HepG2 (cell line): ENCODE measurements at regions not wholly inside any gene's neighbourhood (a gene's known extent, or its start where the extent isn't known, plus 50 kb on each side); places are given as distances from the start of the nearest gene placed in this dataset.

ENCODE experiments used
- BRCA1 ChIP-seq: sonication (generic); formaldehyde crosslinking; IDR thresholded peaks from 2 replicates; pipeline ENCODE4 v1.4.0; 2020; ENCODE audit warnings: missing genetic modification reagents
- CBX1 ChIP-seq: IDR thresholded peaks from one replicate; pipeline ENCODE4 v1.6.1; 2016; ENCODE audit warnings: antibody characterized with exemption, low read depth
- MTERF4 ChIP-seq: sonication (generic); formaldehyde crosslinking; IDR thresholded peaks from 2 replicates; pipeline ENCODE4 v1.8.0; 2023; ENCODE audit warnings: mild to moderate bottlenecking, missing genetic modification reagents
- POLR2A ChIP-seq, 2 experiments: IDR thresholded peaks; 2 replicates each; pipeline ENCODE4 v1.6.1; 2011; ENCODE audit warnings: low read depth in 2 of 2, low read length in 2 of 2, mild to moderate bottlenecking in 1 of 2, moderate library complexity in 1 of 2; ENCODE audit not compliant: insufficient read depth in 1 of 2
- SUZ12 ChIP-seq: fragments of 150-350 bp; IDR thresholded peaks from 2 replicates; pipeline ENCODE4 v1.6.1; 2014; ENCODE audit warnings: low read depth, low read length
- ZFP36L1 ChIP-seq: sonication (generic); formaldehyde crosslinking; IDR thresholded peaks from 2 replicates; pipeline ENCODE4 v1.8.0; 2022; ENCODE audit warnings: mild to moderate bottlenecking, missing genetic modification reagents, moderate library complexity

- TF ChIP-seq MTERF4 (CRISPR knock-in tag) (no peak), CBX1 (no peak), ZFP36L1 (no peak), SUZ12 (no peak), POLR2A (IDR thresholded peaks at IDR 0.05; ENCODE audit: insufficient read depth in 1 of 2, low read depth in 2 of 2, low read length in 2 of 2) (no peak), BRCA1 (no peak)
Measured at GRCh38 chr4:41819621-41820020, 71.1 kb upstream of the PHOX2B start.
